OCI-LY3 (cell line): ENCODE measurements at regions not wholly inside any gene's neighbourhood (a gene's known extent, or its start where the extent isn't known, plus 50 kb on each side); places are given as distances from the start of the nearest gene placed in this dataset.
A peak's percentile ranks its signal among the peaks of the same experiment; 100 is the strongest.

Experiments
- H2AFZ ChIP-seq: fragments of 200-600, 300-600 bp; shearing (Covaris generic); 2 replicates; pipeline ENCODE4 v1.6.0; 2014; ENCODE audit warnings: antibody characterized with exemption, low read depth, low read length
- H3K27ac ChIP-seq: fragments of 200-600, 300-600 bp; sonication (generic); 2 replicates; pipeline ENCODE4 v1.5.1; 2014; ENCODE audit warnings: mild to moderate bottlenecking, low read length, moderate library complexity, mixed read lengths
- H3K27me3 ChIP-seq: fragments of 200-600, 300-600 bp; sonication (generic); 2 replicates; pipeline ENCODE4 v1.6.1; 2014; ENCODE audit warnings: low read depth, low read length, mixed read lengths
- H3K36me3 ChIP-seq: fragments of 200-600, 300-600 bp; sonication (generic); replicated peaks from 2 replicates; pipeline ENCODE3; 2014; ENCODE audit warnings: low read depth, low read length, mixed read lengths
- H3K4me1 ChIP-seq: fragments of 300-600, 200-600 bp; sonication (generic); 2 replicates; pipeline ENCODE4 v1.6.1; 2014; ENCODE audit warnings: low read length, mixed read lengths
- H3K4me2 ChIP-seq: fragments of 200-600, 300-600 bp; sonication (generic); 2 replicates; pipeline ENCODE4 v1.6.1; 2014; ENCODE audit warnings: low read length, mixed read lengths
- H3K4me3 ChIP-seq: fragments of 300-600, 200-600 bp; sonication (generic); 2 replicates; pipeline ENCODE4 v1.5.1; 2014; ENCODE audit warnings: antibody characterized with exemption, mild to moderate bottlenecking, low read length, moderate library complexity
- H3K79me2 ChIP-seq: fragments of 300-600, 200-600 bp; shearing (Covaris generic); 2 replicates; pipeline ENCODE4 v1.6.1; 2014; ENCODE audit warnings: mild to moderate bottlenecking, low read length, mixed read lengths
- H3K9ac ChIP-seq: fragments of 300-600, 200-600 bp; shearing (Covaris generic); 2 replicates; pipeline ENCODE4 v1.6.0; 2014; ENCODE audit warnings: mild to moderate bottlenecking, low read length, moderate library complexity
- H3K9me3 ChIP-seq: fragments of 200-600, 300-600 bp; shearing (Covaris generic); 2 replicates; pipeline ENCODE4 v1.6.1; 2014; ENCODE audit warnings: low read length, mixed read lengths; ENCODE audit not compliant: insufficient read depth
- H4K20me1 ChIP-seq: fragments of 200-600, 300-600 bp; sonication (generic); 2 replicates; pipeline ENCODE4 v1.6.1; 2016; ENCODE audit warnings: low read length, mixed read lengths; ENCODE audit not compliant: insufficient read depth
- CTCF ChIP-seq: fragments of 200-600, 300-600 bp; sonication (generic); IDR thresholded peaks from 2 replicates; pipeline ENCODE4 v1.5.1; 2014; ENCODE audit warnings: antibody characterized with exemption, low read length, low read depth
- EZH2phosphoT487 ChIP-seq: fragments of 200-600 bp; shearing (Covaris generic); IDR thresholded peaks from 2 replicates; pipeline ENCODE4 v1.6.1; 2018; ENCODE audit warnings: antibody characterized with exemption, mixed run types, low read depth

GRCh38 chr4:117549524-117549923, 464.1 kb upstream of the TRAM1L1 start:
- Histone ChIP-seq H3K4me2 (no peak overlapping the region), H3K4me3 (no peak overlapping the region), H4K20me1 (no peaks in the 10 kb centered on the region), H3K36me3 (no peaks in the 10 kb centered on the region), H3K4me1 (no peaks in the 10 kb centered on the region), H3K9me3 (no peaks in the 10 kb centered on the region; the same call in 1 of the 2 replicates), H3K27me3 (no peaks in the 10 kb centered on the region), H3K27ac (no peak overlapping the region), H3K79me2 (no peaks in the 10 kb centered on the region), H3K9ac (no peak overlapping the region), H2AFZ (no peak overlapping the region)
- no peak for TF ChIP-seq CTCF
- no peak for TF ChIP-seq EZH2phosphoT487

GRCh38 chr4:117550085-117550484, 464.7 kb upstream of the TRAM1L1 start:
- no peak overlapping the region for H3K4me3 ChIP-seq
- TF ChIP-seq CTCF = no peak
- TF ChIP-seq EZH2phosphoT487 = no peak
- no peaks in the 10 kb centered on the region; the same call in 1 of the 2 replicates for H3K9me3 ChIP-seq
- no peaks in the 10 kb centered on the region for H3K4me1 ChIP-seq
- H3K79me2 ChIP-seq = no peaks in the 10 kb centered on the region
- H3K27ac ChIP-seq = no peak overlapping the region
- no peaks in the 10 kb centered on the region for H3K27me3 ChIP-seq
- H2AFZ ChIP-seq = no peak overlapping the region
- no peak overlapping the region for H3K4me2 ChIP-seq
- H4K20me1 ChIP-seq = no peaks in the 10 kb centered on the region
- no peak overlapping the region for H3K9ac ChIP-seq
- H3K36me3 ChIP-seq = no peaks in the 10 kb centered on the region

- Histone ChIP-seq H3K4me3 (no peak overlapping the region), H4K20me1 (no peaks in the 10 kb centered on the region), H3K4me2 (no peak overlapping the region), H3K27ac (no peak overlapping the region), H2AFZ (no peak overlapping the region), H3K9ac (no peak overlapping the region), H3K27me3 (no peaks in the 10 kb centered on the region), H3K36me3 (no peaks in the 10 kb centered on the region), H3K9me3 (no peaks in the 10 kb centered on the region), H3K4me1 (peaks cover 10% of the 10 kb centered on the region), H3K79me2 (no peaks in the 10 kb centered on the region)
- TF ChIP-seq CTCF = peak; percentile 55
- TF ChIP-seq EZH2phosphoT487 = no peak
Measured at GRCh38 chr4:117560329-117560728, 474.0 kb upstream of the NDST3 start.

- H2AFZ ChIP-seq = no peak overlapping the region
- TF ChIP-seq CTCF = no peak
- TF ChIP-seq EZH2phosphoT487 = no peak
- H3K27ac ChIP-seq = no peak overlapping the region
Measured at GRCh38 chr4:117574085-117574484, 460.2 kb upstream of the NDST3 start.

More at GRCh38 chr4:117574085-117574484, 460.2 kb upstream of the NDST3 start:
- Histone ChIP-seq H3K27me3 (no peaks in the 10 kb centered on the region), H3K79me2 (no peaks in the 10 kb centered on the region), H3K36me3 (no peaks in the 10 kb centered on the region), H4K20me1 (no peaks in the 10 kb centered on the region), H3K4me2 (no peak overlapping the region), H3K4me1 (no peaks in the 10 kb centered on the region), H3K9ac (no peak overlapping the region), H3K4me3 (no peak overlapping the region), H3K9me3 (no peaks in the 10 kb centered on the region)
